ENCODE measurements at regions not wholly inside any gene's neighbourhood (a gene's known extent, or its start where the extent isn't known, plus 50 kb on each side); places are given as distances from the start of the nearest gene placed in this dataset.
"Not testable (repeated sequence)": the region's sequence is repeated elsewhere in the genome, so short reads cannot be mapped to it uniquely, and the experiment has no call there.

- DNase-seq, result peak; percentile 16
Observed at GRCh38 chr3:198149904-198150303, 189.9 kb downstream of the LMLN start.

- not testable (repeated sequence) for DNase-seq
Observed at GRCh38 chr3:198151867-198152266, 191.8 kb downstream of the LMLN start.

DNA sequence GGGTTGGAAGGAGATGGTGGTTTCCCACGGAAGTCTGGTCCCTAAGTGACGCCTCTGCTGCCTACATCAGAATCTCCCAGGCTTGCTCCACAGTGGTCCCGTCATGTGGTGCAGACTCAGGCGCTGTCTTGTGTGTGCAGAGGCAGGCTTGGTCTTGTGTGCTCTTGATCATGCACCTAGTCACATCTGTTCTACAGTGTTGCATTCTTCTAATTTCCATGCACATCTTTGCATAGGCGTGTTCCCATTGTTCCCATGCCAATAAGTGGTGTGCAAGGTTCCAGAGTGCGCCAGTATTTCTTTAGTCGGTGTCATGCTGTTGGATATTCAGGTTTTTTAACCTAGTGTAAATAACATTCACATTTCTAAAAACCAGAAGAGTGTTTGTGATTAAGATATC, 195.8 kb downstream of the LMLN start:
- not testable (repeated sequence) for DNase-seq

GRCh38 chr3:198157231-198157868, 197.3 kb downstream of the LMLN start:
- DNase-seq, result not testable (repeated sequence)

DNA sequence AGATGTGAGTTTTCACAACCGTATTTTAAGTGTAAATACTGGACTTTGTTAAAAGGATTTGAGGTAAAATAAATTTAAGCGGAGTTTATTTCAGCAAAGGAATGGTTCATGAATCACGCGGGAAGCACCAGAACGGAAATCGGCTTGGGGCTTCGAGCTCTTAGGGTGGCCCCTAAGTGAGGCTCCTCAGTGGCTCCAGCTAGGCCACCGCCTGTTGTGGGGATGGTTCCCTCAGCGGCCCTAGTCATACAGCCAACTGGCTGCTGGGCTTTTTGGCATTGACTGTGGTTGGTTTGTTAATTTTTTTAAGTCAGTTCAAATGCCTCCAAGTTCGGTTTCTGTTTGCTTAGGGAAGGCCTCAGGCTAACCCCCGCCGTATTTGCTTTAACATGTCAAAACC, 198.0 kb downstream of the LMLN start:
- DNase-seq, result not testable (repeated sequence)

DNA sequence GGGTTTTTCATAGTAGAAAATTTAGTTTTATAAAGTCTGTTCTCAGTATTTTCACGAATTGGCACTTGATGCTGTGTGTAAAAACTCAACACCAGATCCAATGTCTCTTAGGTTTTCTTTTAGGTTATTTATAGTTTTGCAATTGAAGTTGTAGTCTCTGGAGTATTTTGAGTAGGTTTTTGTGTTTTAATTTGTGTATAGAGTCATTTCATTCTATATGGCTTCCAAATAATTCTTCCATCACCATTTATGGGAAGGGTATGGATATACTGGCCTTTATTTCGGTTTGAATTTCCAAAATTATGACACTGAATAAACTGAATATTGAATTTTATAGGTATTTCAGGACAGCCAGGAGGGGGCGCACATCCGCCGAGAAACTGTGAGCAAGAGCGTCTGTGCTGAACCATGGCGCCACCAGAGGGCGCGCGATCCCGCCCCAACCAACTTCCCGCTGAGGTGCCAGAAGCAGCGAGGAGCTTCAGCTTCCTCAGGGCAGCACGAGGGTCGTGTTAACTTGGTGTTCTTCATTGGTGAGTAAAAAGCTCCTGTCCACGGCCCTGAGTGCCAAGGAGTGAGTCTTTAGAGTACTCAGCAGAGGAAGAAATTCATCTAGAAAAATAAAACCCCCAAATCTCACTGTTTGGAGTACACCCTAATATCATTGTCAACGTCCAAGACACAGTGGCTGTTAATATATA, 207.5 kb downstream of the LMLN start:
- peak; percentile 55 for DNase-seq

DNA sequence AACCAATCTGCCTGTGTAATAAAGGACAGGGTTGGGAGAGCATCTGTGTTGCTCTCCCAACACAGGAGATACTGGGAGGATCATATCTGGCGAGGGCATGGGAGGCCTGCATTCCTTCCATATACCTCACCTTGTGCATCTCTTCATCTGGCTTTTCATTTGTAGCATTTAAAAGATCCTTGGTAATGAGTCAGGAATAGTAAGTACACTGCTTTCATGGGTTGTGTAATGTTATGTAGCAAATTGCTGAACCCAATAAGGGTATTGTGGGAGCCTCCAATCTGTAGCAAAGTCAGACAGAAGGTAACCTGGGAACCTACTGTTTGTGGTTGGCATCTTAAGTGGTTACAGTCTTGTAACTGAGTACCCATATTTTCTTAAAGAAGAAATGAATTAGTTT, 210.8 kb downstream of the LMLN start:
- not testable (repeated sequence) for DNase-seq

- not testable (repeated sequence) for DNase-seq
Observed at GRCh38 chr3:198173080-198173479, 213.1 kb downstream of the LMLN start.

GRCh38 chr3:198173929-198174574, 214.0 kb downstream of the LMLN start:
- DNase-seq, result not testable (repeated sequence)

Measured in right forelimb (tissue), 1 donor.